CD4-positive, alpha-beta T cell treated with Interleukin-2 at 100 ng/mL for 4 hours (primary cell): ENCODE measurements at regions not wholly inside any gene's neighbourhood (a gene's known extent, or its start where the extent isn't known, plus 50 kb on each side); places are given as distances from the start of the nearest gene placed in this dataset.

Experiments used
- DNase-seq: peaks from one replicate; pipeline ENCODE4 v3.0.0-alpha.2; 2020; ENCODE audit warnings: low spot score

GRCh38 chr11:109749476-109749875 lies 327.5 kb downstream of the C11orf87 start:
- DNase-seq: no peak

- DNase-seq: no peak
These were observed 329.0 kb downstream of the C11orf87 start for GRCh38 chr11:109750964-109751363.

GRCh38 chr11:109752212-109752825 lies 330.3 kb downstream of the C11orf87 start:
- DNase-seq: no peak

DNA sequence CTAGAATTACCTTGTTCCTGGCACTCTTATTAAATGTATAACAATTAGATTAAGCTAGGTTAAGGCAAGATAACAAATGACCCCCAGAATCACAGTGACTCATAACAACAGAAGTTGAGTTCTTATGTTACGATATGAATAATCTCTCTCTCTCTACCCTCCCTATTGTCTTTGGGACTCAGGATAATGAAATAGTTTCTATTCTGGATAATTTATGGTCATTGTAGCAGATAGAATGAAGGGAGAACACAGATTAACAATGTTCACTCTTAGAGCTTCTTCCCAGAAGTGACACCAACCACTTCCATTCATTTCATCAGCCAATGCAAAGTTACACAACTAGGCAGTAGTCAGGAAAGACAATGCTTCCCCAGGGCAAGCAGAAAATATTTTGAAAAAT lies 334.5 kb downstream of the C11orf87 start:
- DNase-seq: no peak

GRCh38 chr11:109756951-109757350 lies 335.0 kb downstream of the C11orf87 start:
- DNase-seq: no peak

DNA sequence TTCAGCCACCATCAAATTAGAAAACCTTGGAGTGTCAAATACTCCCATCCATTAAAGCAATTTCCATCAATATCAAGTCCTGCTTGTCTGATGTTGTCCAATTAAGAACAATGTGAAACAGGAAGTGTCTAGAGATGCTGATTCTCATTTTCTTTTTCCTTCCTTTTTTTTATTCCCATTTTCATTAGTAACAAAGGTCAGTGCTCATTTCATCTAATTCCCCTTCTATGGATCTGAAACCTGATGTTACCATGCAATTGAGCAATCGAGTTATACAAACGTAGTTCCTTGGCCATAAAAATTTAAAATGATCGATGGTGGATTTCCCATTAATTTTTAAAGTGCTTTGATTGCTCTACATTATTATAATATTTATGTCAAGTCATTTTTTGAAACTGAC lies 330.6 kb upstream of the ZC3H12C start:
- DNase-seq: no peak

- DNase-seq: no peak
These were observed 327.4 kb upstream of the ZC3H12C start for GRCh38 chr11:109765709-109766311.

- DNase-seq: no peak
These were observed 323.3 kb upstream of the ZC3H12C start for GRCh38 chr11:109769858-109770257.

- no peak for DNase-seq
These were observed 322.9 kb upstream of the ZC3H12C start for GRCh38 chr11:109770323-109770722.

- no peak for DNase-seq
These were observed 320.3 kb upstream of the ZC3H12C start for GRCh38 chr11:109772892-109773291.

DNA sequence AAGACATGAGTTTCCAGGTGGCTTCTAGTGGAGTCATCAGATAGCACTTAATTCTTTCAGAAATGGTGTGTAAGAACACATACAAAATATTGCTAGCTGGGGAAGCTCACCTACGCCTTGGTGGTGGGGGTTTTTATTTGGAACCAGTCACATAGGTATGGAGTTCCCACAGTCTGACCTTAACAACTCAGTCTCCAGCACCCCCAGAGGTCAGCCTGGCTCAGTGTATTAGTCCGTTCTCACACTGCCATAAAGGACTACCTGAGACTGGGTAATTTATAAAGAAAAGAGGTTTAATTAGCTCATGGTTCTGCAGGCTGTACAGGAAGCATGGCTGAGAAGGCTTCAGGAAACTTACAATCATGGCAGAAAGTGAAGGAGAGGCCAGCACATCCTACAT lies 317.5 kb upstream of the ZC3H12C start:
- no peak for DNase-seq

DNA sequence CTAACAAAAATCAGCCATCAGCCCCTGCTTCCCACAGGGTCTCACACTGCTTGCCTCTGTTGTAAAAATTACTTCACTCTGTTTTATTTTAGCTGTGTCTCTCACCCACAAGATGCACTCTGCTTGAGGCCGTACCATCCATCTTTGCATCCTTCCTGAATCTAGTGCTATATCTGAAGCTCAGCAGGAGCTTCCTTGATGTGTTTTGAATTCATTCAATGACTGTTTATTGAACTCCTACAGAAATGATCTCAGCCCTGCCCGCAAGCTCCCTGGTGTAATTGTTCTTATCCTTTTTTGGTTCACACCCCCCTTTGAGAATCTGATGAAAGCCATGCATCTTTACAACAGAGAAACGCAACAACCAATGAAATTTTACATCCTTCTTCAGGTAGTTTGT lies 310.2 kb upstream of the ZC3H12C start:
- DNase-seq: no peak

GRCh38 chr11:109783840-109784239 lies 309.4 kb upstream of the ZC3H12C start:
- DNase-seq: no peak

GRCh38 chr11:109784536-109784935 lies 308.7 kb upstream of the ZC3H12C start:
- no peak for DNase-seq

DNA sequence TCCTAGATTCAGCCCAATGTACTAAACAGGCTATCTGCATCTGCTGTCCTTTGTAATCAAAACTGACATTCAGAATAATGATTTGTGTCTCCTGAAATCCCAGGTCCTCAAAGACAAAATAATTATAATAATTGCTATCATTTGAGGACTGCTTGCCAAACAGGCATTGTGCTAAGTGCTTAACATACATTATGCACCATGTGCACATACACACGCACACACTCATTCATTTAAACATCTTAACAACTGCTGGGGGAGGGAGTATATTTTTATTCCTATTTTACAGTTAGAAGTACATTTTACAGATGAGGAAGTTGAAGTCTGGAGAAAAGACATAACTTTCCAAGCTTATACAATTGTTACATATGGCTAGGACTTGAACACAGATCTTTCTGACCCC lies 308.0 kb upstream of the ZC3H12C start:
- DNase-seq: no peak

GRCh38 chr11:109785714-109786113 lies 307.5 kb upstream of the ZC3H12C start:
- DNase-seq: no peak

GRCh38 chr11:109788948-109789490 lies 304.2 kb upstream of the ZC3H12C start:
- DNase-seq: no peak

- DNase-seq: no peak
These were observed 303.3 kb upstream of the ZC3H12C start for GRCh38 chr11:109789901-109790300.

GRCh38 chr11:109791337-109791736 lies 301.9 kb upstream of the ZC3H12C start:
- DNase-seq: no peak

GRCh38 chr11:109794501-109794900 lies 298.7 kb upstream of the ZC3H12C start:
- no peak for DNase-seq

DNA sequence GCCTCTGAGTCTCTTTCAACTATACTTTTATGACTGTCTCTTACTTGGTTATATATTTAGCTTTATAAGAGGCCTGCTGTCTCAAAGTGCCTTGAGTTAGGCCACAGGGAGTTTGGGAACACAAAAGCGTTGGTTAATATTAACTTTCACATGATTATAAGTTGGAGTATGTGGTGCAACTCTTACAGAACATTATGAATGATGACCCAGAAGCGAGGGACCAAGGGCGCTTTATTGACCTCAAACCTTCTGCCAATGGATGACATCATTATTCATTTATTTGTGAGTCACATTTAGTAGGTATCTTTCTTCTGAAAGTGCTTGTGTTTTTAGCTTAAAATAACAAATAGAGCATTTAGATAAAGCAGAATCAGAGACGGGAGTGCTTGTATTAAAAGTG lies 298.0 kb upstream of the ZC3H12C start:
- DNase-seq: no peak

DNA sequence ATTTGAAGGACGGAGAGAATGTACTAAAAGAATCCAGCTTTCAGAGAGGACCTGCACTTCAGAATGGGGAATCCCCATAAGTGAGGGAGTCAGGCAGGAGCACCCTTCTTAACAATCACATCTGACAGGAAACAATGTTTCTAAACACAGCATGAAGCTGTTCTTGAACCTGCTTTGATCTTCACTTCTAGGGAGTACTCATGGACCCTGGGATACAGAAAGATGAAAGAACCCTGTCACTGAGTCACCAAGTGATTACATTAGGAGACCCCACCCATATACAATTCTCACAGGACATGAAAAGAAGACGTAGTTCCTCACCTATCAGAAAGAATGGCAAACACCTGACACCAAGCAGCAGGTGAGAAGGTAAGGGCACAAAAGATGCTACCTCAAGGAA lies 296.9 kb upstream of the ZC3H12C start:
- no peak for DNase-seq

DNA sequence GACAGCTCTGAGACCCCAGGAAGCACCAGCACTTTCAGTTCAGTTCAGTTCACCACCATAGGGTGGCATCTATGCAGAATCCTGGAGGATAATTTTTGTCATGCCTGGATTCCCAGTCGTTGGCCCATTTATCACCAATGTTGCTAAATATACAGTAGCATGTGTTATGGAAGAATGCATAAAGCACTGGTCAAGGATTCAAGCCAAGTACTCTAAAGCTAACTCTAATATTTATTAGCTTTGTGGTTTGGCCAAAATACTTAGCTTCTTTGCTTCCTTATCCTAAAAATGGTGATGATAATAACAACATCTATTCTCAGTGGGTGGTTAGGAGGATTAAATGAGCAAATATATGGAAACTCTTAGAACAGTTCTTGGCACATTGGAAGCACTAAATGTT lies 294.7 kb upstream of the ZC3H12C start:
- DNase-seq: no peak

DNA sequence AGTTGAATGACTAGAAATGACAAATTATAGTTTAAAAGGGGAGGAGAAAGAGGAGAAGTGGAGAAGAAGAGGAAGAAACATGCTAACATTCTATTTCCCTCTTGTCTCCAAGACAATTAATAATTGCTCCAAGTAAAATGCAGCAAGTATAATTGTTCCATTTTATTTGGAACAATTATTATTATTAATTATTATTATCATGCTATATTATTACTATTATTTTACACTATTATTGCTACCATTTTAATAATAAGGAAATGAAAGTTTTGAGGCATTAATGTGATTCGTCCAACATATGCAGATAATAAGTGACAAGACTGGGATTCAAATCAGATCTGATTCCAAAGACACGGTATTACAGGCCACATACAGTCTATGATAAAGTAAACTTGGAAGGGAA lies 293.6 kb upstream of the ZC3H12C start:
- no peak for DNase-seq
